ENCODE measurements at regions not wholly inside any gene's neighbourhood (a gene's known extent, or its start where the extent isn't known, plus 50 kb on each side); places are given as distances from the start of the nearest gene placed in this dataset.

- TF ChIP-seq TAF1 (IDR thresholded peaks at IDR 0.05; ENCODE audit: low read depth, low read length) (no peak), POLR2A (IDR thresholded peaks at IDR 0.05; ENCODE audit: low read depth, low read length) (no peak), SPI1 (IDR thresholded peaks at IDR 0.05; ENCODE audit: low read depth, low read length) (no peak)
Measured at GRCh38 chr20:48090784-48091183, 305.5 kb upstream of the SULF2 start.
